A673 (cell line): ENCODE measurements at regions not wholly inside any gene's neighbourhood (a gene's known extent, or its start where the extent isn't known, plus 50 kb on each side); places are given as distances from the start of the nearest gene placed in this dataset.

Experiments
- BruUV-seq: library from RNA; stranded (reverse); fragments of 400-500 nt; replicated peaks from 2 replicates; lab custom pipeline; 2021; lab: Mats Ljungman, UMichigan
- CTCF ChIA-PET: fragments of 300-600 bp; sonication (Branson Sonifier 250); formaldehyde crosslinking; loops from one replicate; lab custom pipeline; 2022; ENCODE audit warnings: antibody characterized with exemption; lab: Charles Lee
- POLR2A ChIA-PET: fragments of 300-600 bp; sonication (Branson Sonifier 250); formaldehyde crosslinking; loops from one replicate; lab custom pipeline; 2022; ENCODE audit warnings: antibody characterized with exemption; ENCODE audit not compliant: low non-redundant PET; lab: Charles Lee
- DNase-seq: peaks from one replicate; pipeline ENCODE4 v3.0.0-alpha.2; 2015; ENCODE audit warnings: low spot score
- H3K27ac ChIP-seq: fragments of 200-600 bp; sonication (generic); 2 replicates; pipeline ENCODE4 v1.5.1; 2016; ENCODE audit warnings: mixed run types, low read depth, mild to moderate bottlenecking, mixed read lengths, antibody characterized with exemption, low read length; ENCODE audit not compliant: poor library complexity, severe bottlenecking
- H3K27me3 ChIP-seq: fragments of 200-600 bp; sonication (generic); replicated peaks from 2 replicates; pipeline ENCODE4 v1.6.1; 2017; ENCODE audit warnings: mixed run types, low read depth, mild to moderate bottlenecking, mixed read lengths, antibody characterized with exemption, low read length; ENCODE audit not compliant: insufficient read depth, poor library complexity
- H3K36me3 ChIP-seq: fragments of 200-600 bp; sonication (generic); 2 replicates; pipeline ENCODE4 v1.6.1; 2016; ENCODE audit warnings: mixed run types, mild to moderate bottlenecking, mixed read lengths, antibody characterized with exemption, low read length; ENCODE audit not compliant: insufficient read depth, poor library complexity, severe bottlenecking
- H3K4me1 ChIP-seq: fragments of 200-600 bp; sonication (generic); 2 replicates; pipeline ENCODE4 v1.6.1; 2017; ENCODE audit warnings: mixed run types, mild to moderate bottlenecking, mixed read lengths, antibody characterized with exemption, low read length; ENCODE audit not compliant: insufficient read depth, poor library complexity, severe bottlenecking
- H3K4me3 ChIP-seq: fragments of 200-600 bp; sonication (generic); 2 replicates; pipeline ENCODE4 v1.5.1; 2016; ENCODE audit warnings: low read depth, mixed run types, mild to moderate bottlenecking, mixed read lengths, low read length; ENCODE audit not compliant: poor library complexity, severe bottlenecking
- H3K9me3 ChIP-seq: fragments of 200-600 bp; sonication (generic); 2 replicates; pipeline ENCODE4 v1.6.1; 2016; ENCODE audit warnings: mixed run types, low read depth, mild to moderate bottlenecking, mixed read lengths, antibody characterized with exemption, low read length; ENCODE audit not compliant: poor library complexity, severe bottlenecking
- EZH2 ChIP-seq: fragments of 200-600 bp; sonication (generic); IDR thresholded peaks from 2 replicates; pipeline ENCODE4 v1.6.1; 2017; ENCODE audit warnings: borderline replicate concordance, low read depth, mild to moderate bottlenecking, mixed read lengths, antibody characterized with exemption, low read length; ENCODE audit not compliant: poor library complexity, severe bottlenecking
- intact Hi-C: fragments of 100-400 bp; cut with micrococcal nuclease; formaldehyde crosslinking; loops from one replicate; pipeline ENCODE4 v1.10.0; 2022; ENCODE audit not compliant: unreplicated experiment
- TF ChIP-seq, protein P1 (sequence below): fragments of 300-800, 200-600 bp; sonication (generic); conservative IDR thresholded peaks from 2 replicates; pipeline ENCODE4 v1.5.1; 2017; ENCODE audit warnings: low read depth, mild to moderate bottlenecking, antibody characterized with exemption, low read length, moderate library complexity, mixed read lengths

DNA sequence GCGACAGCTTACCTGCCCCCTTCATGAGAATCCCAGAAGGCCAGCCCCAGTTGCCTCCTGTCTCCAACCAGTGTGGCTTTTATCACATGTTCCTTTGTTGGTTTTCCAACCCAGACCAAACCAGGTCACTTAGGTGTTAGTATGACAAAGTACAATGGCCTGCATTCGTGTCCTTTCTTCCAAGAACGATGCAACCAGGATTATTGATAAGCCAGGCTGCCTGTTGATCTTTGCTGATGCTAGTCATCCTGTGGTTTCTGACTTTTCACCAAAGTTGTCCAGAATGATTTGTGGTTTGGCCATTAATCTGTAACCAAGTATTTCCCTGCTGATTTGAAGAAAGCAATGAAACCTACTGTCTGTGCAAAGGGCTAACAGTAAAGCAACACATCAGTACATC is 191.4 kb downstream of the CYLD start:
- POLR2A ChIA-PET, result no interaction called here
- no peak overlapping the region for H3K27ac ChIP-seq
- CTCF ChIA-PET, result no interaction called here
- no peak for TF ChIP-seq EZH2
- TF ChIP-seq, protein P1, sequence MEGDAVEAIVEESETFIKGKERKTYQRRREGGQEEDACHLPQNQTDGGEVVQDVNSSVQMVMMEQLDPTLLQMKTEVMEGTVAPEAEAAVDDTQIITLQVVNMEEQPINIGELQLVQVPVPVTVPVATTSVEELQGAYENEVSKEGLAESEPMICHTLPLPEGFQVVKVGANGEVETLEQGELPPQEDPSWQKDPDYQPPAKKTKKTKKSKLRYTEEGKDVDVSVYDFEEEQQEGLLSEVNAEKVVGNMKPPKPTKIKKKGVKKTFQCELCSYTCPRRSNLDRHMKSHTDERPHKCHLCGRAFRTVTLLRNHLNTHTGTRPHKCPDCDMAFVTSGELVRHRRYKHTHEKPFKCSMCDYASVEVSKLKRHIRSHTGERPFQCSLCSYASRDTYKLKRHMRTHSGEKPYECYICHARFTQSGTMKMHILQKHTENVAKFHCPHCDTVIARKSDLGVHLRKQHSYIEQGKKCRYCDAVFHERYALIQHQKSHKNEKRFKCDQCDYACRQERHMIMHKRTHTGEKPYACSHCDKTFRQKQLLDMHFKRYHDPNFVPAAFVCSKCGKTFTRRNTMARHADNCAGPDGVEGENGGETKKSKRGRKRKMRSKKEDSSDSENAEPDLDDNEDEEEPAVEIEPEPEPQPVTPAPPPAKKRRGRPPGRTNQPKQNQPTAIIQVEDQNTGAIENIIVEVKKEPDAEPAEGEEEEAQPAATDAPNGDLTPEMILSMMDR, result no peak
- no peaks in the 10 kb centered on the region for H3K36me3 ChIP-seq
- intact Hi-C loops, result no loop called here
- peaks cover 45% of the 10 kb centered on the region for H3K27me3 ChIP-seq
- DNase-seq, result no peak
- H3K9me3 ChIP-seq, result no peaks in the 10 kb centered on the region
- no peak overlapping the region for H3K4me3 ChIP-seq
- no peaks in the 10 kb centered on the region for H3K4me1 ChIP-seq
- BruUV-seq, result no TSS peak

DNA sequence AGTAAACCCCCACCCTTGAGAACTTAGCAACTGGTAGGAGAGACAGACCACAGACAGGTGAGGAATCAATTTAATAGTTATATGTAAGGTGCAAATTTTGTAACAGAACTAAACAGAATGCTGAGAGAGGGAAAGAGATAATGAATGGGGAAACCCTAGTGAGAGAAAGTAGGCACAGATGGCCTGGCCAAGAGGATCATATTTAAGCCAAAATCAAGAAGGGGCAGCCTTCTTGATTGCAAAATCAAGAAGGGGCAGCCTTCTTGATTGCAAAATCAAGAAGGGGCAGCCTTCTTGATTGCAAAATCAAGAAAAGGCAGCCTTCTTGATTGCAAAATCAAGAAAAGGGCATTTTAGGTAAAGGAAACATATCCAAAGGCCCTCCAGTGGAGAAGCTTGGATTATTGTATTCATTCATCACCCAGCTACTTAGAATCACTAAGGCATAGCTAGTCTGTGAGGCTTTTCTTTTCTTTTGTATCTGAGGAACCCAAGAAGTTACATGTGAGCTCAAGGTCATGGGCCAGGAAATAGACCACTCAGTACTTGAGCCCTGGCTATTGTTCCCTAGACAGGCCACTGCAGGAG is 190.6 kb downstream of the CYLD start:
- BruUV-seq, result no TSS peak
- POLR2A ChIA-PET, result no interaction called here

DNA sequence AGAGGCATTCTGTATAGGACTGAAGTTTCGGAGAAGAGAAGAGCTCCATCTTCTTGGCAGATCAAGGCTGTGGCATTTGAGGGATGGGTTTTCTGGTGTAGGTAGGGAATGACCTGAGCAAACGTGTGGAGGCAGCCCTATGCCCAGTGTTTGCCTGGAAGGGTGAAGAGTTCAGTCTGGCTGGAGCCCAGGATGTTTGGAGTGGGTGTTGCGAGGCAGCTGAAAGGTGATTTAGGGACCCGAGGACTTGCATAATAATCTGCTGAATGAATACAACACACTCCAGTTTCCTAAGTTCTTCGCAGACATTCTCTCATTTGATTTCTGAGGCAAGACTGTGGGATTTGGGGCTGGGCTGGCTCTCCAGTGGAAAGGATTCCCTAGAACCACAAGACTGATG is 186.2 kb downstream of the CYLD start:
- H3K27ac ChIP-seq, result no peak overlapping the region
- POLR2A ChIA-PET, result no interaction called here
- intact Hi-C loops, result no loop called here
- no peaks in the 10 kb centered on the region for H3K4me1 ChIP-seq
- no TSS peak for BruUV-seq
- TF ChIP-seq, protein P1, result no peak
- TF ChIP-seq EZH2, result no peak
- no peak overlapping the region for H3K4me3 ChIP-seq
- no peak for DNase-seq
- no peaks in the 10 kb centered on the region for H3K9me3 ChIP-seq
- peaks cover 56% of the 10 kb centered on the region for H3K27me3 ChIP-seq
- CTCF ChIA-PET, result no interaction called here
- no peaks in the 10 kb centered on the region for H3K36me3 ChIP-seq

More for the DNA sequence above, 190.6 kb downstream of the CYLD start:
- TF ChIP-seq, protein P1, result no peak
- no peak for TF ChIP-seq EZH2
- Histone ChIP-seq H3K4me3 (no peak overlapping the region), H3K4me1 (no peaks in the 10 kb centered on the region), H3K27me3 (peaks cover 49% of the 10 kb centered on the region), H3K36me3 (no peaks in the 10 kb centered on the region), H3K27ac (no peak overlapping the region), H3K9me3 (no peaks in the 10 kb centered on the region)
- intact Hi-C loops, result no loop called here
- CTCF ChIA-PET, result no interaction called here
- no peak for DNase-seq
